HCT116 (cell line): ENCODE measurements at regions not wholly inside any gene's neighbourhood (a gene's known extent, or its start where the extent isn't known, plus 50 kb on each side); places are given as distances from the start of the nearest gene placed in this dataset.
A peak's percentile ranks its signal among the peaks of the same experiment; 100 is the strongest.

ENCODE experiments used
- ATAC-seq: fragments of 200-7000 bp; cut with Tn5 transposase; 2 replicates; pipeline ENCODE4 v1.9.1; 2020; ENCODE audit warnings: mild to moderate bottlenecking, moderate library complexity
- BruUV-seq: library from RNA; stranded (reverse); fragments of 400-500 nt; replicated peaks from 2 replicates; lab custom pipeline; 2021; lab: Mats Ljungman, UMichigan
- CTCF ChIA-PET: fragments of 300-600 bp; sonication (Branson Sonifier 250); formaldehyde crosslinking; loops from one replicate; lab custom pipeline; 2021; ENCODE audit warnings: antibody characterized with exemption; lab: Charles Lee
- POLR2A ChIA-PET: fragments of 300-600, 350-600 bp; sonication (Branson Sonifier 250); formaldehyde crosslinking; loops from one replicate; lab custom pipeline; 2021; ENCODE audit warnings: antibody characterized with exemption; lab: Charles Lee
- RAD21 ChIA-PET, 2 experiments: fragments of 300-600 bp; sonication (Branson Sonifier 250); formaldehyde crosslinking; loops; one replicate each; lab custom pipeline; 2023; ENCODE audit warnings: low total read pairs in 2 of 2; ENCODE audit not compliant: uncharacterized antibody in 2 of 2, unreplicated experiment in 2 of 2, low non-redundant PET in 1 of 2; lab: Charles Lee
- DNase-seq: peaks from one replicate; pipeline ENCODE4 v3.0.0-alpha.2; 2010; ENCODE audit warnings: low read depth, low spot score
- H2AFZ ChIP-seq: fragments of 200-600 bp; shearing (Covaris generic), sonication (generic); 2 replicates; pipeline ENCODE4 v1.6.1; 2017; ENCODE audit warnings: low read depth, mixed run types, mixed read lengths, antibody characterized with exemption, low read length; ENCODE audit not compliant: poor library complexity, severe bottlenecking
- H3K27ac ChIP-seq: 2 replicates; pipeline ENCODE4 v1.5.1; 2012; ENCODE audit warnings: low read depth, low read length
- H3K27me3 ChIP-seq: fragments of 200-600 bp; sonication (generic); 2 replicates; pipeline ENCODE4 v1.6.1; 2016; ENCODE audit warnings: mixed run types, low read length, mixed read lengths; ENCODE audit not compliant: insufficient read depth
- H3K36me3 ChIP-seq, 2 experiments: fragments of 200-500 bp in 1 of 2; fragments of 200-600 bp in 1 of 2; sonication (Bioruptor generic) in 1 of 2; sonication (generic) in 1 of 2; 2 replicates each; pipeline versions ENCODE4 v1.5.1 to v1.6.1; 2014 to 2016; ENCODE audit warnings: low read length in 2 of 2, inconsistent platforms in 1 of 2, mixed read lengths in 1 of 2, mixed run types in 1 of 2; ENCODE audit not compliant: insufficient read depth in 2 of 2, control insufficient read depth in 1 of 2
- H3K4me1 ChIP-seq, 2 experiments: fragments of 200-600 bp in 1 of 2; sonication (generic) in 1 of 2; 2 replicates each; pipeline versions ENCODE4 v1.5.1 to v1.6.1; 2012 to 2017; ENCODE audit warnings: low read length in 2 of 2, inconsistent platforms in 1 of 2, mild to moderate bottlenecking in 1 of 2, mixed read lengths in 1 of 2, mixed run types in 1 of 2, moderate library complexity in 1 of 2; ENCODE audit not compliant: insufficient read depth in 2 of 2, control insufficient read depth in 1 of 2
- H3K4me2 ChIP-seq: fragments of 200-600 bp; sonication (generic); 2 replicates; pipeline ENCODE4 v1.6.1; 2017; ENCODE audit warnings: mixed run types, low read length, mixed read lengths
- H3K4me3 ChIP-seq, 2 experiments: fragments of 200-600 bp in 1 of 2; sonication (generic) in 1 of 2; replicated peaks in 1 of 2; 2 replicates each; pipeline ENCODE4 v1.5.1; 2011 to 2016; ENCODE audit warnings: low read length in 2 of 2, control low read depth in 1 of 2, low read depth in 1 of 2, mild to moderate bottlenecking in 1 of 2, mixed read lengths in 1 of 2, mixed run types in 1 of 2
- H3K79me2 ChIP-seq: fragments of 200-600 bp; sonication (generic); 2 replicates; pipeline ENCODE4 v1.6.1; 2017; ENCODE audit warnings: mild to moderate bottlenecking, mixed run types, low read length, moderate library complexity, mixed read lengths; ENCODE audit not compliant: insufficient read depth
- H3K9ac ChIP-seq: fragments of 200-600 bp; sonication (generic); 2 replicates; pipeline ENCODE4 v1.6.1; 2016; ENCODE audit warnings: low read length, mixed read lengths
- H3K9me2 ChIP-seq: fragments of 200-600 bp; sonication (generic), shearing (Covaris generic); 2 replicates; pipeline ENCODE4 v1.6.1; 2017; ENCODE audit warnings: mixed run types, mild to moderate bottlenecking, moderate library complexity; ENCODE audit not compliant: insufficient read depth
- H3K9me3 ChIP-seq, 2 experiments: fragments of 200-500 bp in 1 of 2; fragments of 200-600 bp in 1 of 2; sonication (Bioruptor generic) in 1 of 2; sonication (generic) in 1 of 2; 2 replicates each; pipeline ENCODE4 v1.6.1; 2014 to 2017; ENCODE audit warnings: low read length in 2 of 2, mixed read lengths in 2 of 2, inconsistent platforms in 1 of 2, low read depth in 1 of 2, mild to moderate bottlenecking in 1 of 2, mixed run types in 1 of 2, moderate library complexity in 1 of 2; ENCODE audit not compliant: control insufficient read depth in 1 of 2, insufficient read depth in 1 of 2
- H4K20me1 ChIP-seq: fragments of 200-600 bp; sonication (generic), shearing (Covaris generic); 2 replicates; pipeline ENCODE4 v1.6.1; 2017; ENCODE audit warnings: mixed run types, mild to moderate bottlenecking, moderate library complexity; ENCODE audit not compliant: insufficient read depth
- CEBPB ChIP-seq: IDR thresholded peaks from 2 replicates; pipeline ENCODE4 v1.6.1; 2012; ENCODE audit warnings: low read depth
- CTCF ChIP-seq, 3 experiments: fragments of 200-600 bp in 1 of 3; sonication (generic) in 1 of 3; IDR thresholded peaks in 2 of 3; conservative IDR thresholded peaks in 1 of 3; 2 replicates each; pipeline ENCODE4 v1.5.1; 2012 to 2017; ENCODE audit warnings: low read depth in 2 of 3, low read length in 2 of 3, antibody characterized with exemption in 1 of 3, borderline replicate concordance in 1 of 3, control low read depth in 1 of 3, mild to moderate bottlenecking in 1 of 3, mixed read lengths in 1 of 3, mixed run types in 1 of 3, moderate library complexity in 1 of 3; ENCODE audit not compliant: insufficient read depth in 1 of 3
- ELF1 ChIP-seq: IDR thresholded peaks from 2 replicates; pipeline ENCODE4 v1.6.1; 2012; ENCODE audit warnings: low read depth, borderline replicate concordance
- EZH2 ChIP-seq: fragments of 200-600 bp; sonication (generic); IDR thresholded peaks from 2 replicates; pipeline ENCODE4 v1.6.1; 2017; ENCODE audit warnings: antibody characterized with exemption, mixed run types
- MAX ChIP-seq: IDR thresholded peaks from 2 replicates; pipeline ENCODE4 v1.6.1; 2012
- POLR2A ChIP-seq: IDR thresholded peaks from 2 replicates; pipeline ENCODE4 v1.7.0; 2011; ENCODE audit warnings: borderline replicate concordance; ENCODE audit not compliant: insufficient read depth, insufficient read length; ENCODE audit errors: extremely low read depth
- RAD21 ChIP-seq: IDR thresholded peaks from 2 replicates; pipeline ENCODE4 v1.6.1; 2012; ENCODE audit warnings: low read depth, mild to moderate bottlenecking
- REST ChIP-seq: IDR thresholded peaks from 2 replicates; pipeline ENCODE4 v1.6.1; 2012; ENCODE audit warnings: low read depth
- SP1 ChIP-seq: IDR thresholded peaks from 2 replicates; pipeline ENCODE4 v1.6.1; 2012; ENCODE audit warnings: low read depth
- ZFX ChIP-seq: fragments of 450-650 bp; IDR thresholded peaks from 2 replicates; pipeline ENCODE4 v1.6.1; 2017
- intact Hi-C: fragments of 100-400 bp; cut with micrococcal nuclease; formaldehyde crosslinking; loops from 2 replicates; pipeline ENCODE4 v1.10.0; 2022
- TF ChIP-seq, protein P1 (sequence below): IDR thresholded peaks from 2 replicates; pipeline ENCODE4 v1.6.1; 2011; ENCODE audit warnings: mild to moderate bottlenecking, low read length, moderate library complexity; ENCODE audit not compliant: insufficient replicate concordance; ENCODE audit errors: extremely low read depth
- TF ChIP-seq, protein P2 (sequence below): IDR thresholded peaks from 2 replicates; pipeline ENCODE4 v1.6.1; 2012

GRCh38 chr13:44304433-44304725 lies 69.2 kb upstream of the SERP2 start:
- no peak for ATAC-seq
- ChIA-PET CTCF (no interaction called here), RAD21 (no interaction called here), POLR2A (interaction anchor here (8.6 kb wide), 1 partner anchor 130 kb away, joined by 172 read pairs; no protein-coding TSS in a partner anchor)
- no peak overlapping the region for H3K4me2 ChIP-seq
- no peaks in the 10 kb centered on the region for H3K9me3 ChIP-seq
- H3K9ac ChIP-seq = no peak overlapping the region
- BruUV-seq = no TSS peak
- no peaks in the 10 kb centered on the region for H3K36me3 ChIP-seq
- H3K4me1 ChIP-seq = peaks cover 61 to 99% of the 10 kb centered on the region in 2 experiments
- H3K27me3 ChIP-seq = no peaks in the 10 kb centered on the region
- H4K20me1 ChIP-seq = no peaks in the 10 kb centered on the region
- no peaks in the 10 kb centered on the region for H3K79me2 ChIP-seq
- H3K9me2 ChIP-seq = no peaks in the 10 kb centered on the region
- TF ChIP-seq, protein P1, sequence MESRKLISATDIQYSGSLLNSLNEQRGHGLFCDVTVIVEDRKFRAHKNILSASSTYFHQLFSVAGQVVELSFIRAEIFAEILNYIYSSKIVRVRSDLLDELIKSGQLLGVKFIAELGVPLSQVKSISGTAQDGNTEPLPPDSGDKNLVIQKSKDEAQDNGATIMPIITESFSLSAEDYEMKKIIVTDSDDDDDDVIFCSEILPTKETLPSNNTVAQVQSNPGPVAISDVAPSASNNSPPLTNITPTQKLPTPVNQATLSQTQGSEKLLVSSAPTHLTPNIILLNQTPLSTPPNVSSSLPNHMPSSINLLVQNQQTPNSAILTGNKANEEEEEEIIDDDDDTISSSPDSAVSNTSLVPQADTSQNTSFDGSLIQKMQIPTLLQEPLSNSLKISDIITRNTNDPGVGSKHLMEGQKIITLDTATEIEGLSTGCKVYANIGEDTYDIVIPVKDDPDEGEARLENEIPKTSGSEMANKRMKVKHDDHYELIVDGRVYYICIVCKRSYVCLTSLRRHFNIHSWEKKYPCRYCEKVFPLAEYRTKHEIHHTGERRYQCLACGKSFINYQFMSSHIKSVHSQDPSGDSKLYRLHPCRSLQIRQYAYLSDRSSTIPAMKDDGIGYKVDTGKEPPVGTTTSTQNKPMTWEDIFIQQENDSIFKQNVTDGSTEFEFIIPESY = no peak
- TF ChIP-seq SP1 (no peak), EZH2 (no peak), CTCF (IDR thresholded peaks at IDR 0.05 in 2 of 3, conservative IDR thresholded peaks at IDR 0.05 in 1 of 3; ENCODE audit: borderline replicate concordance in 1 of 3, insufficient read depth in 1 of 3, low read depth in 2 of 3, low read length in 2 of 3) (no peak), ZFX (no peak), MAX (no peak), REST (no peak), RAD21 (no peak), ELF1 (no peak), POLR2A (no peak), CEBPB (no peak)
- TF ChIP-seq, protein P2, sequence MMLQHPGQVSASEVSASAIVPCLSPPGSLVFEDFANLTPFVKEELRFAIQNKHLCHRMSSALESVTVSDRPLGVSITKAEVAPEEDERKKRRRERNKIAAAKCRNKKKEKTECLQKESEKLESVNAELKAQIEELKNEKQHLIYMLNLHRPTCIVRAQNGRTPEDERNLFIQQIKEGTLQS = no peak
- H3K4me3 ChIP-seq = no peak overlapping the region
- intact Hi-C loops = no loop called here
- peak overlapping the region; percentile 96; the same call in 1 of the 2 replicates for H3K27ac ChIP-seq
- no peak for DNase-seq
- H2AFZ ChIP-seq = no peak overlapping the region
